HG03196 (cell line): ENCODE measurements at regions not wholly inside any gene's neighbourhood (a gene's known extent, or its start where the extent isn't known, plus 50 kb on each side); places are given as distances from the start of the nearest gene placed in this dataset.

ENCODE experiments used
- ATAC-seq: cut with Tn5 transposase; IDR thresholded peaks from one replicate; pipeline ENCODE4 v1.9.1; 2021; ENCODE audit not compliant: unreplicated experiment

GRCh38 chr10:89829262-89829886 is 128.0 kb downstream of the KIF20B start:
- ATAC-seq, result no peak

- no peak for ATAC-seq
These were observed 128.5 kb downstream of the KIF20B start for GRCh38 chr10:89829887-89830269.

- no peak for ATAC-seq
These were observed 129.2 kb downstream of the KIF20B start for GRCh38 chr10:89830624-89831023.

- no peak for ATAC-seq
These were observed 135.4 kb downstream of the KIF20B start for GRCh38 chr10:89836840-89837164.

- ATAC-seq, result no peak
These were observed 136.0 kb downstream of the KIF20B start for GRCh38 chr10:89837165-89838043.

GRCh38 chr10:89838044-89838615 is 136.7 kb downstream of the KIF20B start:
- no peak for ATAC-seq

- no peak for ATAC-seq
These were observed 144.3 kb downstream of the KIF20B start for GRCh38 chr10:89845541-89846280.

GRCh38 chr10:89846281-89846630 is 144.9 kb downstream of the KIF20B start:
- no peak for ATAC-seq

- no peak for ATAC-seq
These were observed 145.4 kb downstream of the KIF20B start for GRCh38 chr10:89846786-89847185.

- no peak for ATAC-seq
These were observed 151.5 kb downstream of the KIF20B start for GRCh38 chr10:89852872-89853271.

GRCh38 chr10:89853781-89854191 is 152.4 kb downstream of the KIF20B start:
- ATAC-seq, result no peak

GRCh38 chr10:89857431-89858042 is 156.1 kb downstream of the KIF20B start:
- ATAC-seq, result no peak

GRCh38 chr10:89861199-89861573 is 159.8 kb downstream of the KIF20B start:
- ATAC-seq, result no peak

GRCh38 chr10:89861584-89862301 is 160.4 kb downstream of the KIF20B start:
- peak; percentile 73 for ATAC-seq

GRCh38 chr10:89867964-89868363 is 166.6 kb downstream of the KIF20B start:
- ATAC-seq, result no peak

- no peak for ATAC-seq
These were observed 167.8 kb downstream of the KIF20B start for GRCh38 chr10:89869180-89869579.

- no peak for ATAC-seq
These were observed 168.3 kb downstream of the KIF20B start for GRCh38 chr10:89869592-89870156.

- ATAC-seq, result no peak
These were observed 169.5 kb downstream of the KIF20B start for GRCh38 chr10:89870936-89871335.

GRCh38 chr10:89873055-89873454 is 171.7 kb downstream of the KIF20B start:
- peak; percentile 68 for ATAC-seq

GRCh38 chr10:89875557-89875956 is 174.2 kb downstream of the KIF20B start:
- ATAC-seq, result no peak
